ENCODE measurements at regions not wholly inside any gene's neighbourhood (a gene's known extent, or its start where the extent isn't known, plus 50 kb on each side); places are given as distances from the start of the nearest gene placed in this dataset.

DNA sequence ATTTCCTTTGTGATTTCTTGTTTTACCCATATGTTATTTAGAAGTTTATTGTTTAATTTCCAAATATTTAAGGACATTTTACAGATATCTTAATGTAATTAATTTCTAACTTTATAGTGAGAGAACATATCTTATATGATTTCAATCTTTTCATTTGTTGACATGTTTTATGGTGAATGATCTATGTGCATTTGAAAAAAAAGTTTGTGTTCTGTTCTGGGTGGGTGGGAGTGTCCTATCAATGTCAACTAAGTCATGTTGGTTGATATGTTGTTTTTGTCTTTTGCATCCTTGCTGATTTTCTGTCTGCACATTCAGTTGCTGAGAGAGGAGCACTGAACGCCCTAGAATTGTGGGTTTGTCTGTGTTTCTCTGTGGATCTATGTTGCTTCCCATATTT lies 50.3 kb upstream of the CBFA2T3 start:
- POLR2A ChIA-PET, result no interaction called here
- Mint-ChIP-seq H3K4me1 (peaks cover 10 to 26% (median 15%) of the 10 kb centered on the region in 4 donors), H3K27me3 (peaks cover 0 to 6% (median 3%) of the 10 kb centered on the region in 5 donors), H3K9me3 (peaks cover 0 to 20% (median 13%) of the 10 kb centered on the region in 9 donors), H3K27ac (no peak overlapping the region), H3K36me3 (peaks cover 0 to 14% (median 6%) of the 10 kb centered on the region in 3 donors), H3K4me3 (no peak overlapping the region)
- ATAC-seq (no peak), DNase-seq (no peak)

DNA sequence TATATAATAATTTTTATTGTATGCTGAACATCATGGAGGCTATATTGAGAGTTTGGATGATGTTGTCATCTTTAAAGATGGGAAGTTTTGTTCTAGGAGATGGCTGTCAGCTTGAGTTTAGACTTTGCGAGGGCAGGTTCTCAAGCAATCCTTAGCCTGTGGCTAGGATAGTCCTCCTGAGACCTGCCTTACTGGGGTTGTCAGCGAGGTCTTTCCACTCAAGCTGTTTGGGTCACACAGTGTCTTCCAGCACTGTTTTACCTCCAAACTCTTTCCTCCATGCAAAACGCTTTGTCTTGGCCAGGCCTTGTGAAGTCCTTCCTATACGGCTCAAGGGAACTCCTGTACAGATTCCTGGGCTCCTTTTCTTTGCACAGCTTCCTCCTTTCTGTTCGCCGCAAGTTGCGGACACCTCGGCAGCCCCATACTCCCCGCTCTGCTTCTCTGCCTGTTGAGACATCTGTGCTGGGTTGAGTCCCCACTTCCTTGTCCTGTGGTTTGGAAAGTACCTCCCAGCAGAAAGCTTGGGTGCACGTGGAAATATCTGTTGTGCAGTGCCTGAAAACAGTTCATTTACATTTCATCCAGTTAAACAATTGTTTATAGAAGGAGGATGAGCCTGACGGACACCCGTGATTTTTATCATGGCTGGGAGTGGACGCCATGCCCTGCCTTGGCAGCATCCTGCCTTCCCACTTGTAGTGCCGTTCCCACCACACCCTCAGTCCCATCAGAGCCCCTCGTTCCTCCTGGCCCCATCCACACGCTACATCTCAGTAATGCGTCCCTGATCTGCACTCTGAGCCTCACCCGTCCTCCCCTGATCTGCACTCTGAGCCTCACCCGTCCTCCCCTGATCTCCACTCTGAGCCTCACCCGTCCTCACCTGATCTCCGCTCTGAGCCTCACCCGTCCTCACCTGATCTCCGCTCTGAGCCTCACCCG lies 55.0 kb upstream of the CBFA2T3 start:
- POLR2A ChIA-PET, result interaction anchor here (0.6 to 1.9 kb wide), 3 partner anchors 19 to 472 kb away, joined by 4 to 9 read pairs (median 5); partner anchors contain the start of gene ACSF3
- H3K36me3 Mint-ChIP-seq, result peaks cover 0 to 5% (median 0%) of the 10 kb centered on the region in 3 donors
- ATAC-seq, result peak; percentile 99
- peak in 9 of 10 donors; percentile 41 to 78 (median 56) for DNase-seq
- H3K27ac Mint-ChIP-seq, result peak overlapping the region; percentile 29 to 92 (median 82)
- peak overlapping the region; percentile 58 to 85 (median 76) for H3K4me3 Mint-ChIP-seq
- H3K27me3 Mint-ChIP-seq, result no peaks in the 10 kb centered on the region
- peaks cover 28 to 51% (median 41%) of the 10 kb centered on the region in 4 donors for H3K4me1 Mint-ChIP-seq
- H3K9me3 Mint-ChIP-seq, result peaks cover 0 to 8% (median 4%) of the 10 kb centered on the region in 9 donors

DNA sequence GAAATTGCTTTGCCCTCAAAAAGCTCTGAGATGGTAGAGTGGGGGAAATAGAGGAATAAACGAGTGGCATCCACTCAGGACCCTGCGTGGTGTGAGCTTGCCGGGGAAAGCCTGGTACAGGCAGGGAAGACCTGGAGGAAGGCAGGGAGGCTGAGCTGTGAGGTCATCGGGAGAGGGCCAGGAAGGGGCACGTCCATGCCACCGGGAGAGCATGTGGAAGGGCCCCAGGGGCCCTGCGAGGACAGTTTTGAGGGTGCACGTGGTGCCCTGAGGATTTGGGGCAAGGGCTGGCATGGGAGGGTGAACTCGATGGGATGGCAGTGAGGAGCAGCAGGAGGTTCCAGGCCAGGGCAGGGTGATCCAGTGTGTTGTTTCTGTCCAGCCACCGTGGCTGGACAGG lies 56.3 kb upstream of the CBFA2T3 start:
- DNase-seq, result peak in 1 of 10 donors; percentile 15
- POLR2A ChIA-PET, result no interaction called here
- peaks cover 30 to 58% (median 42%) of the 10 kb centered on the region in 4 donors for H3K4me1 Mint-ChIP-seq

DNA sequence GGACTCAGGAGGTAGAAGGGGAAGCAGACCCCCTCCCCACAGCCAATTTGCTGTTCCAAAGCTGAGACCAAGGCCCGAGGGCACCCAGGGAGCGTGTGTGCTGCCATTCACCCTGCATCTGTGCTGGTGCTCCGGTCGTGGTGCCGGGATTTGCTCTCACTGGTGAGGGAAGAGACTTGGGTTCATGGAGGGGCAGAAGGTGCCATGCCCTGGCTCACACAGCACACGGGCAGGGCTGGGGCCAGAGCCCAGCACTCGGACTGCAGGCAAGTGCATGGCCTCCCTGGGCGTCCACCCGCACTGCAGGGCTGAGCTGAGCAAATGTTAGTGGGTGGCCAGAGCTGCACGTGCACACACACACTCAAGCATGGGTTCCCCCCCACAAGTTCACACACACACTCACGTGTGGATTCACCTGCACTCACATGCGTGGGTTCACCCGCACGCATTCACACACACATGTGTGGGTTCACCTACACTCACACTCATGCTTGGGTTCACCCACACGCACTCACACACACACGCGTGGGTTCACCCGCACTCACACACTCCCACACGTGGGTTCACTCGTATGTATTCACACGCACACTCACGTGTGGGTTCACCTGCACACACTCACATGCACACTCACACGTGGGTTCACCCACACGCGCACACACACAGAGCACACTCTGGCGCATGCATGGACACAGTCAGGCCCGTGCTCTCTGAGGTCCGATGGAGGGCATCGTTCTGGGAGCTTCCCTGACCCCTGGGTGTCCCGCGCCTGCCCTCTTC lies 57.0 kb upstream of the CBFA2T3 start:
- peak in 1 of 10 donors; percentile 37 for DNase-seq
- Mint-ChIP-seq H3K4me1 (peaks cover 30 to 58% (median 42%) of the 10 kb centered on the region in 4 donors), H3K27ac (peak overlapping the region in 3 of 10 donors; percentile 11 to 59 (median 17)), H3K4me3 (peak overlapping the region in 2 of 10 donors; percentile 22 to 51), H3K9me3 (no peaks in the 10 kb centered on the region), H3K36me3 (no peaks in the 10 kb centered on the region), H3K27me3 (peaks cover 1 to 10% (median 4%) of the 10 kb centered on the region in 5 donors)
- POLR2A ChIA-PET, result no interaction called here
- ATAC-seq, result no peak

More for the DNA sequence above, 56.3 kb upstream of the CBFA2T3 start:
- H3K36me3 Mint-ChIP-seq, result no peaks in the 10 kb centered on the region
- no peaks in the 10 kb centered on the region for H3K9me3 Mint-ChIP-seq
- peaks cover 1 to 10% (median 4%) of the 10 kb centered on the region in 5 donors for H3K27me3 Mint-ChIP-seq
- peak overlapping the region in 4 of 10 donors; percentile 39 to 52 (median 44) for H3K4me3 Mint-ChIP-seq
- peak overlapping the region in 3 of 10 donors; percentile 11 to 71 (median 30) for H3K27ac Mint-ChIP-seq
- ATAC-seq, result no peak

DNA sequence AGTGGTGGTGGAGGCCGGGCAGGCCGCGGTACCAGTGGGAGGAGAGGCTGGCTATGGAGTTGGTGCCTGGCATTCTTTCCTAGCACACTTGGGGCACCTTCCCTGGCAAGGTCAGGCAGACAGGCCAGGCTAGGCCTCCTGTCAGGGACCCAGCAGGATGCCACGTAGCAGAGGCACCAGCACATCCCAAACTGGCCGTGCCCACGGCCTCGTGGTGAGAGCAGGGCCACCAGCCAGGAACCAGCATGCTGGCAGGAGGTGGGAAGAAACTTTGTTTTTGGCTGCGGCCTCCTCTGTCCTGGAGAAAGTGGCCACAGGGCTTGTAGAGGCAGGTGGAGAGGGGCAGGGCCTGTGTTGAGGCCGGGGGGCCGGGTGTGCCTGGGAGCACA lies 57.6 kb upstream of the CBFA2T3 start:
- ATAC-seq (no peak), DNase-seq (peak in 1 of 10 donors; percentile 58)
- peak overlapping the region in 3 of 10 donors; percentile 17 to 59 (median 31) for H3K27ac Mint-ChIP-seq
- POLR2A ChIA-PET, result no interaction called here
- H3K4me3 Mint-ChIP-seq, result peak overlapping the region in 1 of 10 donors; percentile 51
- H3K9me3 Mint-ChIP-seq, result no peaks in the 10 kb centered on the region
- H3K27me3 Mint-ChIP-seq, result peaks cover 1 to 10% (median 4%) of the 10 kb centered on the region in 5 donors
- H3K4me1 Mint-ChIP-seq, result peaks cover 30 to 58% (median 42%) of the 10 kb centered on the region in 4 donors
- H3K36me3 Mint-ChIP-seq, result no peaks in the 10 kb centered on the region

DNA sequence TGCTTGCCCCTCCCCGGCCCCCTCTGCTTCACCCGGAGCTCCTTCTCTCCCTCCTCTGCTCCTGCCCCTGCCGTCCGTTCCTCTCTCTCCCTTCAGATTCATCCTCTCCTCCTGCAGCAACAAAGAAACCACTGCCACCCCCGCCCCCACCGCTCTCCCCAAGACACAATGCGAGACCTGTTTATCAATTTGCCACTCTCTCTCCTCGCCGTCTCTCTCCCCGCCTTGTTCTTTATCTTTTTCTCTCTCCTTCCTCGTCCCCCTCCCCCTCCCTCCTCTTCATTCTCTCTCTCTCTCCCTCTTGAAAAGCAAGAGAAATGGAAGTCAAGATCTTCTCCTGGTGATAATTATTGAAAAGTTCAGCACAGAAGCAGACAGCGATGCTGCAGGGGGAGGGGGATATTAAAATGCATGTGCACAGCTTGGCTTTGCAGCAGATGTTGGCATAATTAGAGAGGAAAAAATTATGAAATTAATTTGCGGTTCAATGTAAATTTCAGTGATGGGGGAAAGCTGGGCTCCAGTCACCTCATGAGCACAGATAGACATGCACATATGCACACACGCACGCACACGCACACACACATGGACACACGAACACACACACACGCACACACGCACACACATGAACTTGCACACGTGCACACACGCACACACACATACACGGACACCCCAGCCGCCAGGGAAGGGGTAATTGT lies 58.1 kb upstream of the CBFA2T3 start:
- POLR2A ChIA-PET, result interaction anchor here (0.6 kb wide), 2 partner anchors 129 to 157 kb away, joined by 3 to 4 read pairs; no protein-coding TSS in a partner anchor
- no peaks in the 10 kb centered on the region for H3K9me3 Mint-ChIP-seq
- H3K4me1 Mint-ChIP-seq, result peaks cover 30 to 58% (median 42%) of the 10 kb centered on the region in 4 donors
- peak overlapping the region in 6 of 10 donors; percentile 8 to 80 (median 64) for H3K27ac Mint-ChIP-seq
- H3K4me3 Mint-ChIP-seq, result peak overlapping the region in 5 of 10 donors; percentile 13 to 72 (median 53)
- H3K36me3 Mint-ChIP-seq, result no peaks in the 10 kb centered on the region
- peaks cover 1 to 10% (median 4%) of the 10 kb centered on the region in 5 donors for H3K27me3 Mint-ChIP-seq
- peak in 1 of 10 donors; percentile 40 for DNase-seq
- no peak for ATAC-seq

DNA sequence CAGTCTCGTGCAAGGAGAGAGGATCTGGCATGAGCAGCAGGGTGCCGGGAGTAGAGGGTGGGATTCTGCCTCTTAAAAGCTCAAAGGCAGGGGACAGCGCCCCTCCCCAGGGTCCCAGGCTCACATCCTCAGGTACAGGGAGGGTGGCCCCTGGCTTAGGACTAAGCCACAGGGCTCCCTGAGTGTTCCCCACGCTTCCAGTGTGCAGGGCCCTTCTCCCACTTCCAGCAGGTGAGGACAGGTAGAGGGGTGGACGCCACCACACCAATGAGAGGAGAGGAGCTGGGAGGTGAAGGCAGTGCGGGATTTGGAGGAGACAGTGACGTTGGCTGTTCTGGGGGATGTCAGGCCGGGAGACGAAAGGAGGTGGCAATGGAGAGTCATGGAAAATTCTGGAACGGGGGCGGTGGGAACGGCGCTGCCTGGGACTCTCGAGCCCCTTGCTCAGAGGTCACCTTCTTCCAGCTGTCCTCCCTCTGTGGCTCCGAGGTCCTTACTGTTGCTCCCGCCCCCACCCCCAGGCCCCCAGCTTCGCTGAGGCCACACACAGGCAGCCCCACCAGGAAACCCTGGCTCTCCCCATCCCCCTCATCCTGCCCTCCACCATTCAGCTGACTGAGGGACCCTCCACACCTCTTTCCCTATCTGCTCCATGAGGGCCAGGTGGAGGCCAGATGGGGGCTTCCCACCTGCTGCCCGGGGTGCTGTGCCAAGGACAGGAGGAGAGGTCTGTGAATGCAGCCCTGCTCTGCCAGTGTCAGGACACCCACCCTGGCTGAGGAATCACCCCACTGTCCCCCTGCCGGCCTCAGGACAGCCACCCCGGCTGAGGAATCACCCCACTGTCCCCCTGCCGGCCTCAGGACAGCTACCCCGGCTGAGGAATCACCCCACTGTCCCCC lies 57.7 kb upstream of the ACSF3 start:
- no peak overlapping the region for H3K4me3 Mint-ChIP-seq
- H3K4me1 Mint-ChIP-seq, result peaks cover 30 to 58% (median 41%) of the 10 kb centered on the region in 4 donors

DNA sequence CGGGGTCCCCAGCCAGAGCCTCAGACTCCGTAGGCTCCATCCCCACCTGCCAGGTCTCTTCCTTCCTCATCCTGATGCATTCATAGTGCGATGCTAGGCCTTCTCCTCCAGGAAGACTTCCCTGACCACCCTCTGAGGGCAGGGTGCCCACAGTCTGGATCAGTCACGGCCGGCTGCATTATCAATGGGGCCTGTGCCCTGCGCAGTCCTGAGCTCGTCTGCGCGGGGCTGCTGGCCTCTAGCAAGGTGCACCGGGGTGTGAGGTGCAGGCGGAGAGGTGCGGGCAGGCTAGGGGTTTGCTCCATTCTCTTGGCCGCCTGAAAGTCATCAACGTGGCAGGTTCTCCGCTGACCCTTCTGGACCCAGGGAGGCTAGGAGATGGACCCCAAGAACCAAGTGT lies 56.9 kb upstream of the ACSF3 start:
- Mint-ChIP-seq H3K4me3 (peak overlapping the region in 1 of 10 donors; percentile 42), H3K27ac (peak overlapping the region in 1 of 10 donors; percentile 34), H3K4me1 (peaks cover 28 to 51% (median 35%) of the 10 kb centered on the region in 4 donors), H3K27me3 (peaks cover 1 to 10% (median 4%) of the 10 kb centered on the region in 5 donors), H3K36me3 (no peaks in the 10 kb centered on the region), H3K9me3 (no peaks in the 10 kb centered on the region)
- ATAC-seq (no peak), DNase-seq (peak in 1 of 10 donors; percentile 52)
- POLR2A ChIA-PET, result no interaction called here

More for the DNA sequence above, 57.7 kb upstream of the ACSF3 start:
- DNase-seq (peak in 1 of 10 donors; percentile 56), ATAC-seq (no peak)
- POLR2A ChIA-PET, result interaction anchor here (0.6 kb wide), 2 partner anchors 128 to 156 kb away, joined by 3 to 4 read pairs; no protein-coding TSS in a partner anchor
- Mint-ChIP-seq H3K9me3 (no peaks in the 10 kb centered on the region), H3K36me3 (no peaks in the 10 kb centered on the region), H3K27ac (peak overlapping the region in 2 of 10 donors; percentile 67 to 73), H3K27me3 (peaks cover 1 to 10% (median 4%) of the 10 kb centered on the region in 5 donors)

DNA sequence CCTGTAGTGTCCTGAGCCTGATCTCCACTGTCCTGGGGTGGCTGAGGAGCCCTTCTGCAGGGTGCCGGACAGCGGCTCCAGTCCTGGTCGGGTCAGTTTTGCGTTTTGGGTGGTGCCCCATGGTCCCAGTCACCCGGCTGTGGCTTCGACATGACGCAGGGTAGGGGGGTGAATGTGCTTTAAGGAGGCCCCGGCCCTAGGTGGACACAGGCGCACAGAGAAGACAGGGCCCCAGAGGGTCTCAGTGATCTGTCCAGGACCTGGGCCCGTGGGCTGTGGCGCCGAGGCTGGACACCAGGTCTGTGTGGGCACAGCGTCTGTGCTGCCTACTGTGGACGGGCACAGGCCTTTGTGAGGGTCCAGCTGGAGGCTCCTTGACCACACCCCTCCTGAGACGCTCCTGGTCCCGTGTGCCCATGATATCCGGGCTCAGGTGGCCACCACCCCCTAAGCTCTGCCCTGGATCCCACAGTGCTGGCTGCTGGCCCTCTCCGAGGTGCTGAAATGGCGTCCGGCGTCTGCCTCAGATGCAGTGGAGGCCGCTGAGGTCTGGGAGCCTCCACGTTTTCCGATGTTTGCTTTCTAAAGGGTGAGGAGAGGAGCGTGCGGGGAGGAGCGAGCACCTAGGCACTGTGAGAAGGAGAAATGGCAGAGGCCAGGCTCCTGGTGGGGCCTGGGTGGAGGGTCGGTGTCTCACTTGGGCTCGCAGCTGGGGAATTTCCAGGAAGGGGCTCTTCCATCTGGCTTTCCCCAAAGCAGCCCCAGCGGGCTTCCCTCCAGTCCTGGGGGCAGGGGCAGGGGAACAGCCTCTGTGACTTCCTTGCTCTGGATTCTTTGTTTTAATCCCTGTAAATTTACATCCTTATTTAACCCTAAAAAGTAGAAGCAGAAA lies 56.1 kb upstream of the ACSF3 start:
- no peaks in the 10 kb centered on the region for H3K36me3 Mint-ChIP-seq
- peaks cover 1 to 10% (median 4%) of the 10 kb centered on the region in 5 donors for H3K27me3 Mint-ChIP-seq
- POLR2A ChIA-PET, result no interaction called here
- ATAC-seq (peak; percentile 46 to 64), DNase-seq (peak in 4 of 10 donors; percentile 25 to 59 (median 32))
- H3K27ac Mint-ChIP-seq, result peak overlapping the region in 2 of 10 donors; percentile 20 to 31
- H3K9me3 Mint-ChIP-seq, result no peaks in the 10 kb centered on the region
- H3K4me3 Mint-ChIP-seq, result no peak overlapping the region
- H3K4me1 Mint-ChIP-seq, result peaks cover 21 to 44% (median 27%) of the 10 kb centered on the region in 4 donors

DNA sequence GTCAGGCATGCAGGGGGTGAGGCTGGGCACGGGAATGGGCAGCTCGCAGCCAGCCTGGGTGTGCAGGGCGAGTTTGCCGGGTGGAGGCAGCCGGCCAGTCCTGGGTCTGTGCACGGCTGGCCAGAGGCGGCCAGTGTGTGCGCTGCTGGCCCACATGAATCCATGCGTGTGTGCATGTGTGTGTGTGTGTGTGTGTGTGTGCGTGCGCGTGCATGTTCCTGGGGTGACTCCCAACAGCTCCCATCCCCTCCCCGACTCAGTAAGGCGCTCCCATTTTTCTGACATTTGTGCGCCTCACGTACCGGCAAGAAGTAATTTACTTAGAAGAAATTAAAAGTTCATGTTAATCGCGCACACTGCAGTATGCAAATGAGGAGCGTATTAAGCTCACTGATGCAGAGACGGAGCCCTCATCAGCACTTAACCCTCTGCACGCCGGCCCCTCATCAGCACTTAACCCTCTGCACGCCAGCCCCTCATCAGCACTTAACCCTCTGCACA lies 55.4 kb upstream of the ACSF3 start:
- ATAC-seq (no peak), DNase-seq (peak in 1 of 10 donors; percentile 59)
- H3K9me3 Mint-ChIP-seq, result no peaks in the 10 kb centered on the region
- H3K4me1 Mint-ChIP-seq, result peaks cover 18 to 37% (median 24%) of the 10 kb centered on the region in 4 donors
- POLR2A ChIA-PET, result no interaction called here
- H3K27ac Mint-ChIP-seq, result no peak overlapping the region
- no peak overlapping the region for H3K4me3 Mint-ChIP-seq
- H3K27me3 Mint-ChIP-seq, result peaks cover 1 to 10% (median 4%) of the 10 kb centered on the region in 5 donors
- H3K36me3 Mint-ChIP-seq, result no peaks in the 10 kb centered on the region

Measured in naive thymus-derived CD8-positive, alpha-beta T cell (primary cell).